A549 (cell line): ENCODE measurements at regions not wholly inside any gene's neighbourhood (a gene's known extent, or its start where the extent isn't known, plus 50 kb on each side); places are given as distances from the start of the nearest gene placed in this dataset.

Experiments
- ATAC-seq, 2 experiments: fragments of 200-7000 bp in 1 of 2; fragments of >200 bp in 1 of 2; cut with Nextera tagmentation in 1 of 2; cut with Tn5 transposase in 1 of 2; 3 replicates each; pipeline versions ENCODE4 v1.8.0 to v1.9.1; 2018 to 2020; ENCODE audit warnings: mild to moderate bottlenecking in 1 of 2, moderate library complexity in 1 of 2
- CTCF ChIA-PET: fragments of 300-600 bp; sonication (Branson Sonifier 250); formaldehyde crosslinking; extraction: SDS; loops from one replicate; lab custom pipeline; 2021; ENCODE audit warnings: antibody characterized with exemption, inconsistent platforms; lab: Yijun Ruan, JAX
- POLR2A ChIA-PET: fragments of 350-600 bp; formaldehyde crosslinking; extraction: SDS; loops from one replicate; lab custom pipeline; 2021; ENCODE audit warnings: antibody characterized with exemption, inconsistent platforms; lab: Yijun Ruan, JAX
- DNase-seq, 2 experiments: peaks; one replicate each; pipeline versions ENCODE4 v3.0.0 to v3.0.0-alpha.2; 2011 to 2016; ENCODE audit warnings: low read depth in 1 of 2, low spot score in 1 of 2
- FAIRE-seq: peaks from 2 replicates; lab custom pipeline; 2011; peaks lifted over from hg19 to GRCh38; lab: Jason Lieb, UNC
- H3K27ac ChIP-seq, 2 experiments: fragments of >200 bp; sonication (Bioruptor Twin); formaldehyde crosslinking; 3 replicates each; pipeline ENCODE4 v1.5.1; 2016 to 2017
- H3K4me1 ChIP-seq: fragments of >200 bp; sonication (Bioruptor Twin); formaldehyde crosslinking; 3 replicates; pipeline ENCODE4 v1.6.1; 2016
- H3K4me2 ChIP-seq: fragments of >200 bp; sonication (Bioruptor Twin); formaldehyde crosslinking; 3 replicates; pipeline ENCODE4 v1.6.1; 2016
- H3K4me3 ChIP-seq: fragments of >200 bp; sonication (Bioruptor Twin); formaldehyde crosslinking; 3 replicates; pipeline ENCODE4 v1.5.1; 2016
- H3K9me3 ChIP-seq: fragments of >200 bp; sonication (Bioruptor Twin); formaldehyde crosslinking; 3 replicates; pipeline ENCODE4 v1.6.1; 2016
- CBX8 ChIP-seq: fragments of 200-600 bp; sonication (generic); IDR thresholded peaks from 2 replicates; pipeline ENCODE4 v1.6.1; 2016
- EP300 ChIP-seq, 2 experiments: fragments of >200 bp; sonication (Bioruptor Twin); formaldehyde crosslinking; IDR thresholded peaks; 2 replicates in 1 of 2; 3 replicates in 1 of 2; pipeline ENCODE4 v1.6.1; 2016 to 2017
- ESRRA ChIP-seq: fragments of 150-350 bp; IDR thresholded peaks from 2 replicates; pipeline ENCODE4 v1.6.1; 2014; ENCODE audit warnings: mild to moderate bottlenecking, low read length, borderline replicate concordance
- HEYL ChIP-seq: fragments of 250-450 bp; sonication (Bioruptor Pico); IDR thresholded peaks from 2 replicates; pipeline ENCODE4 v1.8.0; 2021; ENCODE audit warnings: mild to moderate bottlenecking, moderate library complexity
- HOXB5 ChIP-seq: fragments of 250-450 bp; sonication (Bioruptor Pico); IDR thresholded peaks from 2 replicates; pipeline ENCODE4 v1.5.0; 2020; ENCODE audit warnings: mild to moderate bottlenecking, moderate library complexity
- JUN ChIP-seq, 2 experiments: fragments of >200 bp; sonication (Bioruptor Twin); formaldehyde crosslinking; IDR thresholded peaks; 2 replicates in 1 of 2; 3 replicates in 1 of 2; pipeline ENCODE4 v1.6.1; 2016 to 2017
- JUNB ChIP-seq: fragments of >200 bp; sonication (Bioruptor Twin); formaldehyde crosslinking; IDR thresholded peaks from 2 replicates; pipeline ENCODE4 v1.6.1; 2016
- KDM1A ChIP-seq: fragments of 200-600 bp; sonication (generic); IDR thresholded peaks from 2 replicates; pipeline ENCODE4 v1.6.1; 2016; ENCODE audit warnings: low read depth, mild to moderate bottlenecking
- KDM5A ChIP-seq: fragments of 200-600 bp; sonication (generic); IDR thresholded peaks from 2 replicates; pipeline ENCODE4 v1.6.1; 2016; ENCODE audit warnings: antibody characterized with exemption, mild to moderate bottlenecking
- MAFK ChIP-seq: fragments of 450-650 bp; IDR thresholded peaks from 2 replicates; pipeline ENCODE4 v1.6.1; 2014; ENCODE audit not compliant: partially characterized antibody
- PHF8 ChIP-seq: fragments of 200-600 bp; sonication (generic); IDR thresholded peaks from 2 replicates; pipeline ENCODE4 v1.6.1; 2016; ENCODE audit warnings: low read depth, mild to moderate bottlenecking, antibody characterized with exemption, moderate library complexity, borderline replicate concordance
- POLR2AphosphoS2 ChIP-seq: conservative IDR thresholded peaks from 2 replicates; pipeline ENCODE4 v1.6.1; 2012; ENCODE audit warnings: low read length, improper control_type of control experiment, inconsistent platforms
- RAD21 ChIP-seq, 2 experiments: fragments of >200 bp in 1 of 2; sonication (Bioruptor Twin) in 1 of 2; formaldehyde crosslinking in 1 of 2; IDR thresholded peaks in 1 of 2; conservative IDR thresholded peaks in 1 of 2; 2 replicates in 1 of 2; 3 replicates in 1 of 2; pipeline ENCODE4 v1.6.1; 2012 to 2018; ENCODE audit warnings: inconsistent platforms in 1 of 2
- RARB ChIP-seq: fragments of 250-450 bp; sonication (Bioruptor Pico); IDR thresholded peaks from 2 replicates; pipeline ENCODE4 v1.8.0; 2021; ENCODE audit warnings: mild to moderate bottlenecking, moderate library complexity
- RCOR1 ChIP-seq: fragments of 150-350 bp; IDR thresholded peaks from 2 replicates; pipeline ENCODE4 v1.6.1; 2014; ENCODE audit warnings: antibody characterized with exemption, low read length, low read depth
- SMC3 ChIP-seq: fragments of >200 bp; sonication (Bioruptor Twin); formaldehyde crosslinking; IDR thresholded peaks from 3 replicates; pipeline ENCODE4 v1.6.1; 2018; ENCODE audit warnings: inconsistent platforms
- SREBF2 ChIP-seq: fragments of 450-650 bp; IDR thresholded peaks from 2 replicates; pipeline ENCODE4 v1.6.1; 2014; ENCODE audit warnings: mild to moderate bottlenecking, moderate library complexity
- TFCP2L1 ChIP-seq: fragments of 250-450 bp; sonication (Bioruptor Pico); IDR thresholded peaks from 2 replicates; pipeline ENCODE4 v1.5.0; 2021; ENCODE audit warnings: mild to moderate bottlenecking
- ZC3H11A ChIP-seq: fragments of 450-650 bp; IDR thresholded peaks from 2 replicates; pipeline ENCODE4 v1.6.1; 2014; ENCODE audit warnings: antibody characterized with exemption, mild to moderate bottlenecking
- ZFP36 ChIP-seq: fragments of 450-650 bp; IDR thresholded peaks from 2 replicates; pipeline ENCODE4 v1.6.1; 2014; ENCODE audit warnings: borderline replicate concordance; ENCODE audit not compliant: partially characterized antibody
- ZNF302 ChIP-seq: fragments of 250-450 bp; sonication (Bioruptor Pico); IDR thresholded peaks from 2 replicates; pipeline ENCODE4 v1.9.0; 2021; ENCODE audit warnings: inconsistent platforms, mild to moderate bottlenecking, moderate library complexity
- ZSCAN20 ChIP-seq: fragments of 250-450 bp; sonication (Bioruptor Pico); IDR thresholded peaks from 2 replicates; pipeline ENCODE4 v1.8.0; 2022; ENCODE audit warnings: mild to moderate bottlenecking, moderate library complexity
- WGBS: methylation state at CpG from one replicate; pipeline ENCODE4 v1.1.6; 2017; ENCODE audit errors: missing lambda C conversion rate; 5-methylcytosine and 5-hydroxymethylcytosine counted together
- TF ChIP-seq, protein P1 (sequence below): IDR thresholded peaks from 2 replicates; pipeline ENCODE4 v1.6.1; 2012; ENCODE audit warnings: low read depth, borderline replicate concordance
- TF ChIP-seq, protein P2 (sequence below): IDR thresholded peaks from 2 replicates; pipeline ENCODE4 v1.6.1; 2012
- TF ChIP-seq, protein P3 (sequence below): fragments of >200 bp; sonication (Bioruptor Twin); formaldehyde crosslinking; IDR thresholded peaks from 3 replicates; pipeline ENCODE4 v1.5.1; 2016
- TF ChIP-seq, protein P4 (sequence below): fragments of 450-650 bp; IDR thresholded peaks from 2 replicates; pipeline ENCODE4 v1.6.1; 2014; ENCODE audit warnings: antibody characterized with exemption
- TF ChIP-seq, protein P5 (sequence below): fragments of 250-450 bp; sonication (Bioruptor Pico); IDR thresholded peaks from 2 replicates; pipeline ENCODE4 v1.5.0; 2020; ENCODE audit warnings: low read depth, mild to moderate bottlenecking, moderate library complexity

DNA sequence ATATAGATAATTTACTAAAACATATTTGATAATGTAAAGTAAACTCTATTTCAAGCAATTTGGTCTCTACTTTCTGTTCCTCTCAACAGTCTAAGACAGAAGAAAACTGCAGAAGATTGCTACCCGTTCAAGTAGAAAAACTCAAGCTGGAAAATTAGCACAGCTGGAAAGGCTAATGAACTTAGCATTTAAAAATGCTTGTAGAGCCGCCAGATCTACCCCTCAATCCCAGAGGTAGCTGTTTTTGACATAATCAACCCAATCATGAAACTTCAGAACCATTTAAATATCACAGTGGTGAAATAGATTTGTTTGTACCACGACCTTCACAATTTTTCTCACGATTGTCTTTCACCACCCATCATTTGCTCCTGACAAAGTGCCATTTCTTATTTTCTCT, 479.5 kb downstream of the SPRY1 start:
- no peak for FAIRE-seq
- CTCF ChIA-PET, result no interaction called here

DNA sequence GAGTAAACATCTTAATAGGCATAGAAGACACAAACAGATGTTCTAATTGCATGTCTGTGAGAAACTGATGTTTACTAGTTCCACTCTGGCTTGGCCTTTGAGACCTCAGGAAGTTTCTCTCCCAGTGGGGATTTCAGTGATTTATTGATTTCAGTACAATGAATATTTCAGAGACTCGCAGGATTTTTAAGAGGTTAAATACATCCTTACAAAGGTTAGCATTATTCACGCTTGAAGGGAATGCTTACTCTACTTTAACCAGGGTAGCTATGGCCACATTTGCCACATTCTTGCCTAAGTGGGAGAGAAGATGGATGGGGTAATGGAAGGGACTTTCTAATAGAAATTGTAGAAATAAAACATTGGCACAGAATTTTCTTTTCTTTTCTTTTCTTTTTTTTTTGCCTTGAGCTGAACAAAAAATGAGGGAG, 480.1 kb downstream of the SPRY1 start:
- no peak for ATAC-seq
- H3K27ac ChIP-seq, result no peak overlapping the region
- no peaks in the 10 kb centered on the region for H3K4me1 ChIP-seq
- no peak for FAIRE-seq
- no peak overlapping the region for H3K4me3 ChIP-seq
- ChIA-PET POLR2A (no interaction called here), CTCF (no interaction called here)
- no peak overlapping the region for H3K4me2 ChIP-seq
- no peaks in the 10 kb centered on the region for H3K9me3 ChIP-seq
- no peak for DNase-seq
- WGBS, result 71% methylated on average over 2 of the region's 2 CpGs
- no peak for TF ChIP-seq RAD21 (conservative IDR thresholded peaks at IDR 0.05 in 1 of 2, IDR thresholded peaks at IDR 0.05 in 1 of 2)
- no peak for TF ChIP-seq ZSCAN20 (CRISPR knock-in tag)
- TF ChIP-seq, protein P1, sequence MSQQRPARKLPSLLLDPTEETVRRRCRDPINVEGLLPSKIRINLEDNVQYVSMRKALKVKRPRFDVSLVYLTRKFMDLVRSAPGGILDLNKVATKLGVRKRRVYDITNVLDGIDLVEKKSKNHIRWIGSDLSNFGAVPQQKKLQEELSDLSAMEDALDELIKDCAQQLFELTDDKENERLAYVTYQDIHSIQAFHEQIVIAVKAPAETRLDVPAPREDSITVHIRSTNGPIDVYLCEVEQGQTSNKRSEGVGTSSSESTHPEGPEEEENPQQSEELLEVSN, result no peak
- no peak for TF ChIP-seq SMC3
- no peak for TF ChIP-seq MAFK
- TF ChIP-seq SREBF2, result no peak
- TF ChIP-seq HEYL (CRISPR knock-in tag), result no peak
- TF ChIP-seq ZNF302 (CRISPR knock-in tag), result no peak

More for the DNA sequence above, 479.5 kb downstream of the SPRY1 start:
- TF ChIP-seq MAFK (no peak), ESRRA (no peak), TFCP2L1 (no peak), ZFP36 (no peak), JUNB (no peak), PHF8 (no peak), RCOR1 (no peak), SREBF2 (no peak), KDM5A (no peak), JUN (IDR thresholded peaks at IDR 0.05) (no peak), KDM1A (no peak), SMC3 (no peak)
- TF ChIP-seq, protein P2, sequence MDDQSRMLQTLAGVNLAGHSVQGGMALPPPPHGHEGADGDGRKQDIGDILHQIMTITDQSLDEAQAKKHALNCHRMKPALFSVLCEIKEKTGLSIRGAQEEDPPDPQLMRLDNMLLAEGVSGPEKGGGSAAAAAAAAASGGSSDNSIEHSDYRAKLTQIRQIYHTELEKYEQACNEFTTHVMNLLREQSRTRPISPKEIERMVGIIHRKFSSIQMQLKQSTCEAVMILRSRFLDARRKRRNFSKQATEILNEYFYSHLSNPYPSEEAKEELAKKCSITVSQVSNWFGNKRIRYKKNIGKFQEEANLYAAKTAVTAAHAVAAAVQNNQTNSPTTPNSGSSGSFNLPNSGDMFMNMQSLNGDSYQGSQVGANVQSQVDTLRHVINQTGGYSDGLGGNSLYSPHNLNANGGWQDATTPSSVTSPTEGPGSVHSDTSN, result no peak
- TF ChIP-seq, protein P3, sequence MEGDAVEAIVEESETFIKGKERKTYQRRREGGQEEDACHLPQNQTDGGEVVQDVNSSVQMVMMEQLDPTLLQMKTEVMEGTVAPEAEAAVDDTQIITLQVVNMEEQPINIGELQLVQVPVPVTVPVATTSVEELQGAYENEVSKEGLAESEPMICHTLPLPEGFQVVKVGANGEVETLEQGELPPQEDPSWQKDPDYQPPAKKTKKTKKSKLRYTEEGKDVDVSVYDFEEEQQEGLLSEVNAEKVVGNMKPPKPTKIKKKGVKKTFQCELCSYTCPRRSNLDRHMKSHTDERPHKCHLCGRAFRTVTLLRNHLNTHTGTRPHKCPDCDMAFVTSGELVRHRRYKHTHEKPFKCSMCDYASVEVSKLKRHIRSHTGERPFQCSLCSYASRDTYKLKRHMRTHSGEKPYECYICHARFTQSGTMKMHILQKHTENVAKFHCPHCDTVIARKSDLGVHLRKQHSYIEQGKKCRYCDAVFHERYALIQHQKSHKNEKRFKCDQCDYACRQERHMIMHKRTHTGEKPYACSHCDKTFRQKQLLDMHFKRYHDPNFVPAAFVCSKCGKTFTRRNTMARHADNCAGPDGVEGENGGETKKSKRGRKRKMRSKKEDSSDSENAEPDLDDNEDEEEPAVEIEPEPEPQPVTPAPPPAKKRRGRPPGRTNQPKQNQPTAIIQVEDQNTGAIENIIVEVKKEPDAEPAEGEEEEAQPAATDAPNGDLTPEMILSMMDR, result no peak
- ATAC-seq (no peak), DNase-seq (no peak)
- H3K4me1 ChIP-seq, result no peaks in the 10 kb centered on the region
- WGBS, result 31% methylated on average over 4 of the region's 4 CpGs
- no peak overlapping the region for H3K27ac ChIP-seq
- H3K4me2 ChIP-seq, result no peak overlapping the region
- no peak overlapping the region for H3K4me3 ChIP-seq
- no peaks in the 10 kb centered on the region for H3K9me3 ChIP-seq
- POLR2A ChIA-PET, result no interaction called here

DNA sequence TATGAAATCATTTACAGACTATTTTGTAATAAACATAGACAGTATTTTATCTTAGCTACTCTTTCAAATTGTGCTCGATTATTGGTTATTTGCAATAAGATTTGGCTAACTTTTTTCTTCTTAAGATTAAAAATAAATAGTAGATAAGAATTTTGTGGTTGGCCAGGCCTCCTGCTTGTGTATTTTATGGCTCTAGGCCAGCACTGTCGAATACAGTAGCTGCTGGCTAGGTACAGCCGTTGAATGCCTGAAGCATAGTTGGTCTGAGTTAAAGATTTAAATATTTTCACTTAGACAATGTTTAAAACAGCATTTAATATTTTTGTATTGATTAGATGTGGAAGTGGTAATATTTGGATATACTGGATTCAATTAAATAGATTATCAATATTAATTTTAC, 481.0 kb downstream of the SPRY1 start:
- H3K4me3 ChIP-seq, result no peak overlapping the region
- WGBS, result 16% methylated on average over 3 of the region's 3 CpGs
- FAIRE-seq, result no peak
- CTCF ChIA-PET, result no interaction called here
- no peak for TF ChIP-seq SMC3
- TF ChIP-seq CBX8, result no peak
- no peak for TF ChIP-seq RCOR1
- TF ChIP-seq, protein P4, sequence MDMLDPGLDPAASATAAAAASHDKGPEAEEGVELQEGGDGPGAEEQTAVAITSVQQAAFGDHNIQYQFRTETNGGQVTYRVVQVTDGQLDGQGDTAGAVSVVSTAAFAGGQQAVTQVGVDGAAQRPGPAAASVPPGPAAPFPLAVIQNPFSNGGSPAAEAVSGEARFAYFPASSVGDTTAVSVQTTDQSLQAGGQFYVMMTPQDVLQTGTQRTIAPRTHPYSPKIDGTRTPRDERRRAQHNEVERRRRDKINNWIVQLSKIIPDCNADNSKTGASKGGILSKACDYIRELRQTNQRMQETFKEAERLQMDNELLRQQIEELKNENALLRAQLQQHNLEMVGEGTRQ, result no peak
- no peak for TF ChIP-seq POLR2AphosphoS2
- TF ChIP-seq, protein P5, sequence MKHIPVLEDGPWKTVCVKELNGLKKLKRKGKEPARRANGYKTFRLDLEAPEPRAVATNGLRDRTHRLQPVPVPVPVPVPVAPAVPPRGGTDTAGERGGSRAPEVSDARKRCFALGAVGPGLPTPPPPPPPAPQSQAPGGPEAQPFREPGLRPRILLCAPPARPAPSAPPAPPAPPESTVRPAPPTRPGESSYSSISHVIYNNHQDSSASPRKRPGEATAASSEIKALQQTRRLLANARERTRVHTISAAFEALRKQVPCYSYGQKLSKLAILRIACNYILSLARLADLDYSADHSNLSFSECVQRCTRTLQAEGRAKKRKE (CRISPR knock-in tag), result no peak
- TF ChIP-seq, protein P1, result no peak
- TF ChIP-seq RARB (CRISPR knock-in tag), result no peak
- no peak for TF ChIP-seq ZC3H11A
- TF ChIP-seq, protein P3, result no peak
- TF ChIP-seq HOXB5, result no peak
- no peak for TF ChIP-seq ZNF302 (CRISPR knock-in tag)
- TF ChIP-seq EP300 (IDR thresholded peaks at IDR 0.05), result no peak
- TF ChIP-seq, all 56 proteins: peak for 0
- no peak overlapping the region for H3K4me2 ChIP-seq
- H3K9me3 ChIP-seq, result no peaks in the 10 kb centered on the region
- H3K27ac ChIP-seq, result no peak overlapping the region
- POLR2A ChIA-PET, result no interaction called here
- ATAC-seq (no peak), DNase-seq (no peak)
- no peaks in the 10 kb centered on the region for H3K4me1 ChIP-seq
